Liver (tissue), 8 donors: ENCODE measurements at regions not wholly inside any gene's neighbourhood (a gene's known extent, or its start where the extent isn't known, plus 50 kb on each side); places are given as distances from the start of the nearest gene placed in this dataset.

Source experiments
- DNase-seq: peaks from one replicate; pipeline ENCODE4 v3.0.0-alpha.2; 2017; ENCODE audit warnings: low spot score
- H3K27ac ChIP-seq, 2 donors: one replicate each; pipeline ENCODE4 v1.7.0; 2013; ENCODE audit warnings: inconsistent platforms in 2 of 2, low read length in 2 of 2, control low read depth in 1 of 2, low read depth in 1 of 2, mild to moderate bottlenecking in 1 of 2
- H3K27me3 ChIP-seq, 4 donors: one replicate each; pipeline versions ENCODE4 v1.6.1 to v1.7.0; 2013; ENCODE audit warnings: low read length in 3 of 4, inconsistent platforms in 1 of 4, mild to moderate bottlenecking in 1 of 4, moderate library complexity in 1 of 4; ENCODE audit not compliant: control insufficient read depth in 4 of 4, insufficient read depth in 4 of 4
- H3K36me3 ChIP-seq, 4 donors: one replicate each; pipeline versions ENCODE4 v1.6.1 to v1.7.0; 2013; ENCODE audit warnings: low read length in 3 of 4, mild to moderate bottlenecking in 3 of 4, low read depth in 1 of 4, moderate library complexity in 1 of 4; ENCODE audit not compliant: control insufficient read depth in 4 of 4, insufficient read depth in 3 of 4
- H3K4me1 ChIP-seq, 4 donors: one replicate each; pipeline versions ENCODE4 v1.6.1 to v1.7.0; 2013; ENCODE audit warnings: low read length in 3 of 4, mild to moderate bottlenecking in 3 of 4, moderate library complexity in 1 of 4; ENCODE audit not compliant: control insufficient read depth in 4 of 4, insufficient read depth in 4 of 4
- H3K4me3 ChIP-seq, 3 donors: one replicate each; pipeline versions ENCODE4 v1.6.1 to v1.7.0; 2013; ENCODE audit warnings: low read length in 3 of 3, control low read depth in 1 of 3, low read depth in 1 of 3, mild to moderate bottlenecking in 1 of 3
- H3K9ac ChIP-seq, 2 donors: one replicate each; pipeline ENCODE4 v1.7.0; 2013; ENCODE audit warnings: low read length in 2 of 2, mild to moderate bottlenecking in 2 of 2, moderate library complexity in 2 of 2, control low read depth in 1 of 2, low read depth in 1 of 2
- H3K9me3 ChIP-seq, 4 donors: one replicate each; pipeline versions ENCODE4 v1.6.1 to v1.7.0; 2013; ENCODE audit warnings: low read length in 3 of 4; ENCODE audit not compliant: control insufficient read depth in 4 of 4
- ATF3 ChIP-seq: IDR thresholded peaks from 2 replicates; pipeline ENCODE4 v1.6.1; 2016; ENCODE audit warnings: antibody characterized with exemption
- EGR1 ChIP-seq, 2 donors: IDR thresholded peaks; 2 replicates each; pipeline ENCODE4 v1.6.1; 2016 to 2018; ENCODE audit warnings: antibody characterized with exemption in 2 of 2, low read depth in 2 of 2
- FOXA1 ChIP-seq: IDR thresholded peaks from 2 replicates; pipeline ENCODE4 v1.6.1; 2016; ENCODE audit warnings: antibody characterized with exemption
- FOXA2 ChIP-seq: IDR thresholded peaks from 2 replicates; pipeline ENCODE4 v1.6.1; 2016; ENCODE audit warnings: antibody characterized with exemption
- GABPA ChIP-seq, 2 donors: IDR thresholded peaks in 1 of 2; conservative IDR thresholded peaks in 1 of 2; 2 replicates each; pipeline ENCODE4 v1.6.1; 2016; ENCODE audit warnings: antibody characterized with exemption in 2 of 2, mild to moderate bottlenecking in 1 of 2, moderate library complexity in 1 of 2
- HNF4A ChIP-seq, 2 donors: conservative IDR thresholded peaks; 2 replicates each; pipeline ENCODE4 v1.6.1; 2016; ENCODE audit warnings: antibody characterized with exemption in 2 of 2, mild to moderate bottlenecking in 2 of 2
- HNF4G ChIP-seq: IDR thresholded peaks from 2 replicates; pipeline ENCODE4 v1.6.1; 2016; ENCODE audit warnings: antibody characterized with exemption
- JUND ChIP-seq, 2 donors: IDR thresholded peaks; 2 replicates each; pipeline ENCODE4 v1.6.1; 2016; ENCODE audit warnings: antibody characterized with exemption in 2 of 2
- NR2F2 ChIP-seq: IDR thresholded peaks from 2 replicates; pipeline ENCODE4 v1.6.1; 2016; ENCODE audit warnings: antibody characterized with exemption
- RAD21 ChIP-seq, 2 donors: IDR thresholded peaks; 2 replicates each; pipeline ENCODE4 v1.6.1; 2016; ENCODE audit warnings: antibody characterized with exemption in 2 of 2, mild to moderate bottlenecking in 2 of 2
- RXRA ChIP-seq, 2 donors: IDR thresholded peaks; 2 replicates each; pipeline ENCODE4 v1.6.1; 2017 to 2018; ENCODE audit warnings: antibody characterized with exemption in 2 of 2, mild to moderate bottlenecking in 1 of 2
- SP1 ChIP-seq: IDR thresholded peaks from 2 replicates; pipeline ENCODE4 v1.6.1; 2018; ENCODE audit warnings: antibody characterized with exemption, mild to moderate bottlenecking
- TAF1 ChIP-seq: conservative IDR thresholded peaks from 2 replicates; pipeline ENCODE4 v1.6.1; 2016; ENCODE audit warnings: antibody characterized with exemption, mild to moderate bottlenecking
- YY1 ChIP-seq: IDR thresholded peaks from 2 replicates; pipeline ENCODE4 v1.6.1; 2016; ENCODE audit warnings: antibody characterized with exemption, mild to moderate bottlenecking
- WGBS: extraction: QIAGEN DNeasy Blood & Tissue Kit; methylation state at CpG from one replicate; pipeline ENCODE4 v1.1.7; 2013; 5-methylcytosine and 5-hydroxymethylcytosine counted together
- TF ChIP-seq, protein P1 (sequence below): IDR thresholded peaks from 2 replicates; pipeline ENCODE4 v1.6.1; 2016; ENCODE audit warnings: antibody characterized with exemption
- TF ChIP-seq, protein P2 (sequence below): IDR thresholded peaks from 2 replicates; pipeline ENCODE4 v1.6.1; 2016; ENCODE audit warnings: antibody characterized with exemption
- TF ChIP-seq, protein P3 (sequence below): IDR thresholded peaks from 2 replicates; pipeline ENCODE4 v1.6.1; 2016; ENCODE audit warnings: antibody characterized with exemption, mild to moderate bottlenecking
- TF ChIP-seq, protein P4 (sequence below): fragments of 150-350 bp; IDR thresholded peaks from 2 replicates; pipeline ENCODE4 v1.5.1; 2017; ENCODE audit warnings: improper control_type of control experiment, low read depth, low read length; ENCODE audit not compliant: missing input control
- donor health status: healthy.
- donor health status: healthy.
- donor health status: healthy.
- donor health status: healthy.
- donor health status: healthy.

GRCh38 chr15:31550211-31550977, 223.8 kb downstream of the KLF13 start:
- no peaks in the 10 kb centered on the region for H3K4me1 ChIP-seq
- H3K4me3 ChIP-seq = no peak overlapping the region
- H3K9ac ChIP-seq = no peak overlapping the region
- DNase-seq = no peak
- 88% methylated on average over 8 of the region's 8 CpGs for WGBS
- H3K27me3 ChIP-seq = no peaks in the 10 kb centered on the region
- H3K27ac ChIP-seq = no peak overlapping the region
- no peaks in the 10 kb centered on the region for H3K9me3 ChIP-seq
- no peak for TF ChIP-seq EGR1 (IDR thresholded peaks at IDR 0.05; ENCODE audit: low read depth in 2 of 2)
- TF ChIP-seq, protein P1, sequence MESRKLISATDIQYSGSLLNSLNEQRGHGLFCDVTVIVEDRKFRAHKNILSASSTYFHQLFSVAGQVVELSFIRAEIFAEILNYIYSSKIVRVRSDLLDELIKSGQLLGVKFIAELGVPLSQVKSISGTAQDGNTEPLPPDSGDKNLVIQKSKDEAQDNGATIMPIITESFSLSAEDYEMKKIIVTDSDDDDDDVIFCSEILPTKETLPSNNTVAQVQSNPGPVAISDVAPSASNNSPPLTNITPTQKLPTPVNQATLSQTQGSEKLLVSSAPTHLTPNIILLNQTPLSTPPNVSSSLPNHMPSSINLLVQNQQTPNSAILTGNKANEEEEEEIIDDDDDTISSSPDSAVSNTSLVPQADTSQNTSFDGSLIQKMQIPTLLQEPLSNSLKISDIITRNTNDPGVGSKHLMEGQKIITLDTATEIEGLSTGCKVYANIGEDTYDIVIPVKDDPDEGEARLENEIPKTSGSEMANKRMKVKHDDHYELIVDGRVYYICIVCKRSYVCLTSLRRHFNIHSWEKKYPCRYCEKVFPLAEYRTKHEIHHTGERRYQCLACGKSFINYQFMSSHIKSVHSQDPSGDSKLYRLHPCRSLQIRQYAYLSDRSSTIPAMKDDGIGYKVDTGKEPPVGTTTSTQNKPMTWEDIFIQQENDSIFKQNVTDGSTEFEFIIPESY = no peak
- TF ChIP-seq YY1 = no peak
- TF ChIP-seq, protein P2, sequence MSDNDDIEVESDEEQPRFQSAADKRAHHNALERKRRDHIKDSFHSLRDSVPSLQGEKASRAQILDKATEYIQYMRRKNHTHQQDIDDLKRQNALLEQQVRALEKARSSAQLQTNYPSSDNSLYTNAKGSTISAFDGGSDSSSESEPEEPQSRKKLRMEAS = no peak
- no peak for TF ChIP-seq FOXA1
- TF ChIP-seq RAD21 (IDR thresholded peaks at IDR 0.05) = no peak
- TF ChIP-seq TAF1 = no peak
- no peak for TF ChIP-seq JUND (IDR thresholded peaks at IDR 0.05)
- TF ChIP-seq RXRA (IDR thresholded peaks at IDR 0.05) = no peak
- no peak for TF ChIP-seq SP1
- TF ChIP-seq HNF4G = no peak
- TF ChIP-seq NR2F2 = no peak
- no peak for TF ChIP-seq ATF3
- no peak for TF ChIP-seq FOXA2
- TF ChIP-seq GABPA (IDR thresholded peaks at IDR 0.05 in 1 of 2, conservative IDR thresholded peaks at IDR 0.05 in 1 of 2) = no peak
- H3K36me3 ChIP-seq = no peaks in the 10 kb centered on the region

- TF ChIP-seq HNF4A (conservative IDR thresholded peaks at IDR 0.05) (no peak), RXRA (IDR thresholded peaks at IDR 0.05) (no peak), ATF3 (no peak), RAD21 (IDR thresholded peaks at IDR 0.05) (no peak), FOXA2 (no peak), TAF1 (no peak), SP1 (no peak), JUND (IDR thresholded peaks at IDR 0.05) (no peak), HNF4G (no peak), YY1 (no peak), EGR1 (IDR thresholded peaks at IDR 0.05; ENCODE audit: low read depth in 2 of 2) (no peak), GABPA (IDR thresholded peaks at IDR 0.05 in 1 of 2, conservative IDR thresholded peaks at IDR 0.05 in 1 of 2) (no peak), NR2F2 (no peak)
- TF ChIP-seq, protein P3, sequence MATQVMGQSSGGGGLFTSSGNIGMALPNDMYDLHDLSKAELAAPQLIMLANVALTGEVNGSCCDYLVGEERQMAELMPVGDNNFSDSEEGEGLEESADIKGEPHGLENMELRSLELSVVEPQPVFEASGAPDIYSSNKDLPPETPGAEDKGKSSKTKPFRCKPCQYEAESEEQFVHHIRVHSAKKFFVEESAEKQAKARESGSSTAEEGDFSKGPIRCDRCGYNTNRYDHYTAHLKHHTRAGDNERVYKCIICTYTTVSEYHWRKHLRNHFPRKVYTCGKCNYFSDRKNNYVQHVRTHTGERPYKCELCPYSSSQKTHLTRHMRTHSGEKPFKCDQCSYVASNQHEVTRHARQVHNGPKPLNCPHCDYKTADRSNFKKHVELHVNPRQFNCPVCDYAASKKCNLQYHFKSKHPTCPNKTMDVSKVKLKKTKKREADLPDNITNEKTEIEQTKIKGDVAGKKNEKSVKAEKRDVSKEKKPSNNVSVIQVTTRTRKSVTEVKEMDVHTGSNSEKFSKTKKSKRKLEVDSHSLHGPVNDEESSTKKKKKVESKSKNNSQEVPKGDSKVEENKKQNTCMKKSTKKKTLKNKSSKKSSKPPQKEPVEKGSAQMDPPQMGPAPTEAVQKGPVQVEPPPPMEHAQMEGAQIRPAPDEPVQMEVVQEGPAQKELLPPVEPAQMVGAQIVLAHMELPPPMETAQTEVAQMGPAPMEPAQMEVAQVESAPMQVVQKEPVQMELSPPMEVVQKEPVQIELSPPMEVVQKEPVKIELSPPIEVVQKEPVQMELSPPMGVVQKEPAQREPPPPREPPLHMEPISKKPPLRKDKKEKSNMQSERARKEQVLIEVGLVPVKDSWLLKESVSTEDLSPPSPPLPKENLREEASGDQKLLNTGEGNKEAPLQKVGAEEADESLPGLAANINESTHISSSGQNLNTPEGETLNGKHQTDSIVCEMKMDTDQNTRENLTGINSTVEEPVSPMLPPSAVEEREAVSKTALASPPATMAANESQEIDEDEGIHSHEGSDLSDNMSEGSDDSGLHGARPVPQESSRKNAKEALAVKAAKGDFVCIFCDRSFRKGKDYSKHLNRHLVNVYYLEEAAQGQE = no peak
- TF ChIP-seq, protein P4, sequence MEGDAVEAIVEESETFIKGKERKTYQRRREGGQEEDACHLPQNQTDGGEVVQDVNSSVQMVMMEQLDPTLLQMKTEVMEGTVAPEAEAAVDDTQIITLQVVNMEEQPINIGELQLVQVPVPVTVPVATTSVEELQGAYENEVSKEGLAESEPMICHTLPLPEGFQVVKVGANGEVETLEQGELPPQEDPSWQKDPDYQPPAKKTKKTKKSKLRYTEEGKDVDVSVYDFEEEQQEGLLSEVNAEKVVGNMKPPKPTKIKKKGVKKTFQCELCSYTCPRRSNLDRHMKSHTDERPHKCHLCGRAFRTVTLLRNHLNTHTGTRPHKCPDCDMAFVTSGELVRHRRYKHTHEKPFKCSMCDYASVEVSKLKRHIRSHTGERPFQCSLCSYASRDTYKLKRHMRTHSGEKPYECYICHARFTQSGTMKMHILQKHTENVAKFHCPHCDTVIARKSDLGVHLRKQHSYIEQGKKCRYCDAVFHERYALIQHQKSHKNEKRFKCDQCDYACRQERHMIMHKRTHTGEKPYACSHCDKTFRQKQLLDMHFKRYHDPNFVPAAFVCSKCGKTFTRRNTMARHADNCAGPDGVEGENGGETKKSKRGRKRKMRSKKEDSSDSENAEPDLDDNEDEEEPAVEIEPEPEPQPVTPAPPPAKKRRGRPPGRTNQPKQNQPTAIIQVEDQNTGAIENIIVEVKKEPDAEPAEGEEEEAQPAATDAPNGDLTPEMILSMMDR = no peak
- TF ChIP-seq, protein P2 = no peak
- TF ChIP-seq, protein P1 = no peak
- Histone ChIP-seq H3K27me3 (no peaks in the 10 kb centered on the region), H3K27ac (no peak overlapping the region), H3K4me1 (no peaks in the 10 kb centered on the region), H3K9me3 (no peaks in the 10 kb centered on the region), H3K4me3 (no peak overlapping the region), H3K36me3 (no peaks in the 10 kb centered on the region), H3K9ac (no peak overlapping the region)
- 83% methylated on average over 5 of the region's 5 CpGs for WGBS
- no peak for DNase-seq
Observed at GRCh38 chr15:31551323-31551722, 224.7 kb downstream of the KLF13 start.
